H7 (cell line): ENCODE measurements at regions not wholly inside any gene's neighbourhood (a gene's known extent, or its start where the extent isn't known, plus 50 kb on each side); places are given as distances from the start of the nearest gene placed in this dataset.
A peak's percentile ranks its signal among the peaks of the same experiment; 100 is the strongest.

ENCODE experiments used
- DNase-seq: peaks from one replicate; pipeline ENCODE4 v3.0.0; 2012
- H3K27me3 ChIP-seq: 2 replicates; pipeline ENCODE4 v1.6.0; 2011; ENCODE audit warnings: mild to moderate bottlenecking, low read length; ENCODE audit not compliant: control insufficient read depth, insufficient read depth
- H3K36me3 ChIP-seq: replicated peaks from 2 replicates; pipeline ENCODE4 v1.5.1; 2011; ENCODE audit warnings: low read length; ENCODE audit not compliant: control insufficient read depth, insufficient read depth
- H3K4me3 ChIP-seq: 2 replicates; pipeline ENCODE4 v1.5.1; 2011; ENCODE audit warnings: low read depth, mild to moderate bottlenecking, control low read depth, low read length, moderate library complexity; ENCODE audit not compliant: insufficient read depth

DNA sequence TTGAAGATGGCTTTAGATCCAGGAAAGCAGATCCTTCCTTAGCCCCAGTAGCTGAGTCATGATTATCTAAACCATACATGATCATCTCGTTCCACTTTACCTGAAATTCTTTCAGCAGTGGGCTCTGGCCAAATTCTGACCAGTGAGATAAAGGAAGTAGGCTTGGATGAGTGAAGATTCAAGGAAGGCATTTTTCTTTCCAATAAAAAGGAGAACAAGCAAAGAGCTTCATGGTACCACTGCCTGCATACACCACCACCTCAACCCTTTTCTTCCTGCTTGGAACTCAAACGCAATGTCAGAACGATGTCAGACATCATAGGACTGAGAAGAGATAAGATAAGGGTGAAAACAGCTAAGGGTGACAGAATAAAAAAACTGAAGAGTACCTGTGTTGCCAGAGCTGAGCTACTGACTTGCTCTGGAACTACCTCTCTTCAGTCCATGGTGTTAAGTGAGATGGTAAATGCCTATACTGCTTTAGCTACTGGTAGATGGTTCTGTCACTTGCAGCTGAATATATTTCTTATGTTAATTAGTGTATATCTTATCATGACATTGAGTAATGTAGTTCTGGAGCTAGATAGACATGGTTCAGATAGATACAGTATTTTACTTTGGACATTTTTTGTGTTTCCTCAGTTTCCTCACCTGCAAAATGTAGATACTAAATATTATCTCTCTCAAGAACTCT, 58.7 kb upstream of the ACVR1 start:
- DNase-seq = no peak
- Histone ChIP-seq H3K36me3 (no peaks in the 10 kb centered on the region), H3K4me3 (no peak overlapping the region), H3K27me3 (peaks cover 42% of the 10 kb centered on the region)

DNA sequence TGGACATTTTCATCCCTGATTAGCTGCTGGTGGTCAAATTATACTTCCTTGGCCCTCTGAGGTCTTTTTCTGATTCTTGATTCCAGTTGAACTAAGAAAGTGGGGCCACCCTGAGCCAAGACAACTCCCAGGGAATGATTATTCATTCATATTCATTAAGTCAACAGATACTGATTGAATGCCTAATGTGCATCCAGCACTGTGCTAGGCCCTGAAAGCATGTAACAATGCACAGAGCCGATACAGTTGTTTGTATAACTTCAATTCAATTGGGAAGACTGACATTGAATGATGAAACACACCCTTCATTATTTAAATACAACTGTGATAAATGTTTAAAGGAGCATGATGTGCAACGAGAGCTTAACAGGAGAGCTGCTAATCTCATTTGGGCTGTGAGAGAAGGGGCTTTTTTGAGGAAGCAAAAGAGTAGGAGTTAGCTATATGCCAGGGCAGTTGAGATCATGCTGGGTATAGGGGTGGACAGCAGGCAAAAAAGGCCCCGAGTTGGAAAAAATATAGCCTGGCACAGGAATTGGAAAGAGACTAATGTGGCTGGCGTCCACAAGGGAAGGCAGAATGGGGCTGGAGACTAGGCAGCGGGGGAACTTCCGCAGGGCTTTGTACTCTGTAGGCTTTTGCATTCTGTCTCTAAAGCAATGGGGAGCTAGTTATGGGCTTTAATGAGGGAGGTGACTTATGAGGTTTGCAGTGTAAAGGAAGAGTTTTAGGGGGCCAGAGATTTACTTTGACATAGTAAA, 57.2 kb upstream of the ACVR1 start:
- Histone ChIP-seq H3K27me3 (peaks cover 45% of the 10 kb centered on the region), H3K4me3 (no peak overlapping the region), H3K36me3 (no peaks in the 10 kb centered on the region)
- DNase-seq = peak; percentile 47

GRCh38 chr2:157932480-157933159, 56.5 kb upstream of the ACVR1 start:
- peaks cover 45% of the 10 kb centered on the region for H3K27me3 ChIP-seq
- H3K4me3 ChIP-seq = no peak overlapping the region
- no peaks in the 10 kb centered on the region for H3K36me3 ChIP-seq
- DNase-seq = peak; percentile 74

- no peak overlapping the region for H3K4me3 ChIP-seq
- peaks cover 44% of the 10 kb centered on the region for H3K27me3 ChIP-seq
- no peaks in the 10 kb centered on the region for H3K36me3 ChIP-seq
- no peak for DNase-seq
Observed at GRCh38 chr2:157931542-157931941, 55.4 kb upstream of the ACVR1 start.

GRCh38 chr2:157930728-157931127, 54.6 kb upstream of the ACVR1 start:
- DNase-seq = no peak
- Histone ChIP-seq H3K27me3 (peaks cover 42% of the 10 kb centered on the region), H3K36me3 (no peaks in the 10 kb centered on the region), H3K4me3 (no peak overlapping the region)

DNA sequence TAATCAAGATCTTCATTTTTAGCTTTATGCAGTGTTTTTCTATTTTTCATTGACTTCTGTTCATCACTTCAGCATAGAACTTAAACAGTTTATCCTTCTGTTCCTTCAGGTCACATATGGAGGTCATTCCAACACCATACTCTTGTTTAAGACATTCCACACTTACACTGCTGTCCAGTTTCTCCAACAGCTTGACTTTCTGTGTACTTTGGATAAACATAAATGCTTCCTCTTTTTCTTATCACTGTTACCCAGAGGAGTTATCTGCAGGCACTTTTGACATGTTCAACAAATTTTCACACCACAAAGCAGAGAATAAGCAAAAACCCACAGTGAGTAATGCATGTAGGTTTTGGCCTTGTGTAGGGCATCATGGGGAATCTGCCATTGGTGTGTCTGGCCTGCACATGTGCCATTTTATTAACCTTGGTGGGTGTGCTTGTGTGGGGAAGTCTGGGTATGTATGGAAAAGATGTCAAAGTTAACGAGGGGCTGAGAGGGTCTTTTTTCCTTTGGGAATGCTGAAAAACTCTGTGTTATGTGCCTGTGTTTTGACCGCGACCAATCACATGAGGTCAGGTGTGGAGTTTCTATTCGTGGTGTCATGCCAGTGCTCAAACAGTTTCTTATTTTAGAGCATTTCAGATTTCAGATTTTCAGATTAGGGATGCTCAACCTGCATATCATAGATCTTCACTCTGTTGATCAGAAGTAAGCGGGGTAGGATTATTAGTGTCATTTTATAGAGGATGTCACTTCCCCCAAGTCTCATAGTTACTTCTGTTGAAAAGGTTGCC, 53.9 kb upstream of the ACVR1 start:
- Histone ChIP-seq H3K36me3 (no peaks in the 10 kb centered on the region), H3K4me3 (no peak overlapping the region), H3K27me3 (peaks cover 36% of the 10 kb centered on the region)
- DNase-seq = no peak

DNA sequence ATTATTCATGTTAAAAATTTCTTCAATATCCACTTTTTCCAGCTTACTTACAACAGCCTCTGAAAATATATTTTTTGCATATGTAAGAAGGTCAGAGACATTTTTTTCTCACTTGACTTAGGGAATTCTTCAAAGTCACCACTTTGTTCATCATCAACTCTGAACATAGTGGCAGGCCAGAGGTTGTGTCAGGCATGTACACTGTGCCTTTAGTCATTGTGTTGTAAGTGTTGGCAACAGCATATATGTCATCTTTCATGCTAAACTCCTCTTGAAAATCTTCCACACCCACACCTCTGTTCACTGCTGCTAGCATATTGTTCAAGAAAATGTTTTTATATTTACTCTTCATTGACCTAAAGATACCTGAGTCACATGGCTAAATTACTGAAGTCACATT, 52.2 kb upstream of the ACVR1 start:
- Histone ChIP-seq H3K36me3 (no peaks in the 10 kb centered on the region), H3K27me3 (peaks cover 28% of the 10 kb centered on the region), H3K4me3 (no peak overlapping the region)
- no peak for DNase-seq

DNA sequence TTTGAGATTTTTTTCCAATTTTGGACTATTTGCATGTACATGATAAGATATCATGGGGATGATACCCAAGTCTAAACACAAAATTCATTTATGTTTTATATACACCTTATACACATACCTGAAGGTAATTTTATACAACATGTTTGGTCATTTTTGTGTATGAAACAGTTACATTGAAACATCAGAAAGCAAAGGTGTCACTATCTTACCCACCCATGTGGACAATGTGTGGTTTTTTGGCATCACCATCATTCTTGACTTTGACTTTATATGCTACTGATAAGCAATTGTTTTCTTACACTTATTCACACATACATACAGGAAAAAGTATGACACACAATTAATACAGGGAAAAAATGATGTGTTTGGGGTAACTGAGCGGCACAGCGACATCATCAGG, 51.0 kb upstream of the ACVR1 start:
- Histone ChIP-seq H3K27me3 (peaks cover 26% of the 10 kb centered on the region), H3K36me3 (no peaks in the 10 kb centered on the region), H3K4me3 (no peak overlapping the region)
- DNase-seq = no peak
